ENCODE measurements at regions not wholly inside any gene's neighbourhood (a gene's known extent, or its start where the extent isn't known, plus 50 kb on each side); places are given as distances from the start of the nearest gene placed in this dataset.

DNA sequence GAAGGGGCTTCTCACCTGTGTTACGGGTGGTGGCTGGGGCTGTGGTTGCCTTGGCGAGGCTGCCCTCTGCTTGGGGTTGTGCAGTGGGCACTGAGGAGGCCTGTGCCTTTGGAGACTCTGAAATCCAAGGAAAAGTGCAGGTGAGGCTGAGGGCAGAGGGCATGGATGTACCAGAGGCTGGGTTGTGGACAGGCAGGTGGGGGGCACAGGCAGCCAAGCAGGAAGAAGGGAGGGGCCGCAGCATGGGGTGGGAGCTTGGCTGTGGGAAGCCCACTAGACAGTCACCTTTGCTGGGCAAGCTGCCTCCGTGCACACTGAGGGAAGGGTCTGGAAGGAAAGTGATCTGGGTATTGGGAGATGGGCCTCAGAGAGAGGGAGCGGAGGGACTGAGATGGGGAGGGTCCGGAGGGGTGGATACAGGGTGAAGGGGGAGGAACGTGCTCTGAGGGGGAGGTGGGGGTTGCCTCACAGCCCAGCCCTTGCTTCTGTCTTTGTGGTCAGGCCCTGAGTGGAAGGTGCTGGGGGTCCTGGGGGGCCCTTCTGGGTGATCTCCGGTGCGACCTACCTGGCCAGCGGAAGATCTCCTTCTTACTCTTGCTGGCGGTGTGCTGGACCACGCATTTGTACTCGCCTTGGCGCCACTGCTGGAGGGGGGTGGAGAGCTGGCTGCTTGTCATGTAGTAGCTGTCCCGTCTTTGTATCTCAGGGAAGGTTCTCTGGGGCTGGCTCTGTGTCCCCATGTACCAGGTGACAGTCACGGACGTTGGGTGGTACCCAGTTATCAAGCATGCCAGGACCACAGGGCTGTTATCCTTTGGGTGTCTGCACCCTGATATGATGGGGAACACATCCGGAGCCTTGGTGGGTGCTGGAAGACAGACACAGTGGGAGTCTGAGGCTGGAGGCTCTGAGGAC lies 318.7 kb downstream of the TMEM121 start:
- H3K27me3 ChIP-seq (ENCODE audit: control insufficient read depth in 1 of 2, insufficient read depth in 2 of 2, low read length in 2 of 2): peaks cover 7 to 64% of the 10 kb centered on the region in 2 experiments; a peak in 4 of 5 replicates
- no peaks in the 10 kb centered on the region for H3K4me1 ChIP-seq (ENCODE audit: insufficient read depth, low read length)
- H3K4me2 ChIP-seq (ENCODE audit: low read depth, low read length): no peak overlapping the region
- H3K9me3 ChIP-seq (ENCODE audit: low read length): no peaks in the 10 kb centered on the region
- ChIA-PET CTCF (ENCODE audit: low intra/inter-chr PET ratio, low total read pairs) (no interaction called here), POLR2A (no interaction called here)
- no peak overlapping the region for H2AFZ ChIP-seq (ENCODE audit: low read length)
- no peak overlapping the region for H3K9ac ChIP-seq (ENCODE audit: insufficient read depth, low read depth, low read length)
- no peak for FAIRE-seq
- ATAC-seq: no peak
- TF ChIP-seq ZNF180 (CRISPR knock-in tag; IDR thresholded peaks at IDR 0.05; ENCODE audit: borderline replicate concordance, low read depth) (no peak), MXI1 (IDR thresholded peaks at IDR 0.05; ENCODE audit: borderline replicate concordance, low read depth, low read length) (no peak), SP5 (CRISPR knock-in tag; IDR thresholded peaks at IDR 0.05; ENCODE audit: borderline replicate concordance, low read depth) (no peak)
- TF ChIP-seq, protein P1, sequence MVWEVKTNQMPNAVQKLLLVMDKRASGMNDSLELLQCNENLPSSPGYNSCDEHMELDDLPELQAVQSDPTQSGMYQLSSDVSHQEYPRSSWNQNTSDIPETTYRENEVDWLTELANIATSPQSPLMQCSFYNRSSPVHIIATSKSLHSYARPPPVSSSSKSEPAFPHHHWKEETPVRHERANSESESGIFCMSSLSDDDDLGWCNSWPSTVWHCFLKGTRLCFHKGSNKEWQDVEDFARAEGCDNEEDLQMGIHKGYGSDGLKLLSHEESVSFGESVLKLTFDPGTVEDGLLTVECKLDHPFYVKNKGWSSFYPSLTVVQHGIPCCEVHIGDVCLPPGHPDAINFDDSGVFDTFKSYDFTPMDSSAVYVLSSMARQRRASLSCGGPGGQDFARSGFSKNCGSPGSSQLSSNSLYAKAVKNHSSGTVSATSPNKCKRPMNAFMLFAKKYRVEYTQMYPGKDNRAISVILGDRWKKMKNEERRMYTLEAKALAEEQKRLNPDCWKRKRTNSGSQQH (CRISPR knock-in tag; IDR thresholded peaks at IDR 0.05; ENCODE audit: low read depth): no peak
- TF ChIP-seq, protein P2, sequence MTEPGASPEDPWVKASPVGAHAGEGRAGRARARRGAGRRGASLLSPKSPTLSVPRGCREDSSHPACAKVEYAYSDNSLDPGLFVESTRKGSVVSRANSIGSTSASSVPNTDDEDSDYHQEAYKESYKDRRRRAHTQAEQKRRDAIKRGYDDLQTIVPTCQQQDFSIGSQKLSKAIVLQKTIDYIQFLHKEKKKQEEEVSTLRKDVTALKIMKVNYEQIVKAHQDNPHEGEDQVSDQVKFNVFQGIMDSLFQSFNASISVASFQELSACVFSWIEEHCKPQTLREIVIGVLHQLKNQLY (CRISPR knock-in tag; IDR thresholded peaks at IDR 0.05): no peak
- TF ChIP-seq, protein P3, sequence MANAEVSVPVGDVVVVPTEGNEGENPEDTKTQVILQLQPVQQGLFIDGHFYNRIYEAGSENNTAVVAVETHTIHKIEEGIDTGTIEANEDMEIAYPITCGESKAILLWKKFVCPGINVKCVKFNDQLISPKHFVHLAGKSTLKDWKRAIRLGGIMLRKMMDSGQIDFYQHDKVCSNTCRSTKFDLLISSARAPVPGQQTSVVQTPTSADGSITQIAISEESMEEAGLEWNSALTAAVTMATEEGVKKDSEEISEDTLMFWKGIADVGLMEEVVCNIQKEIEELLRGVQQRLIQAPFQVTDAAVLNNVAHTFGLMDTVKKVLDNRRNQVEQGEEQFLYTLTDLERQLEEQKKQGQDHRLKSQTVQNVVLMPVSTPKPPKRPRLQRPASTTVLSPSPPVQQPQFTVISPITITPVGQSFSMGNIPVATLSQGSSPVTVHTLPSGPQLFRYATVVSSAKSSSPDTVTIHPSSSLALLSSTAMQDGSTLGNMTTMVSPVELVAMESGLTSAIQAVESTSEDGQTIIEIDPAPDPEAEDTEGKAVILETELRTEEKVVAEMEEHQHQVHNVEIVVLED (CRISPR knock-in tag; IDR thresholded peaks at IDR 0.05; ENCODE audit: borderline replicate concordance): no peak
- no TSS peak for BruUV-seq (replicated peaks)
- 6% methylated on average over 7 of the region's 18 CpGs for WGBS (ENCODE audit: low lambda C conversion rate)
- no peaks in the 10 kb centered on the region for H4K20me1 ChIP-seq (ENCODE audit: insufficient read depth, low read length)
- in situ Hi-C loops (cut with HindIII; ENCODE audit: extremely low pct_ligation_motif_present, low pct_unique_long_range_greater_than_20kb) (no loop called here), intact Hi-C loops (cut with micrococcal nuclease; ENCODE audit: unreplicated experiment) (no loop called here)
- no peaks in the 10 kb centered on the region for H3K36me3 ChIP-seq (replicated peaks in 1 of 2; ENCODE audit: control insufficient read depth in 1 of 2, insufficient read depth in 2 of 2, low read length in 2 of 2)
- DNase-seq (ENCODE audit: low spot score): no peak
- H3K4me3 ChIP-seq (replicated peaks in 1 of 3; ENCODE audit: insufficient read depth in 1 of 3, low read depth in 2 of 3, low read length in 3 of 3): no peak overlapping the region
- no peak overlapping the region for H3K27ac ChIP-seq (ENCODE audit: extremely low read length, insufficient read depth, low read length)
- H3K79me2 ChIP-seq (ENCODE audit: insufficient read depth, low read length): no peaks in the 10 kb centered on the region

Data from HepG2 (cell line).